Tibial nerve (tissue), 3 donors: ENCODE measurements at regions not wholly inside any gene's neighbourhood (a gene's known extent, or its start where the extent isn't known, plus 50 kb on each side); places are given as distances from the start of the nearest gene placed in this dataset.

Source experiments
- POLR2A ChIP-seq, 2 donors: fragments of 450-650 bp; IDR thresholded peaks; one replicate each; pipeline ENCODE4 v1.6.1; 2017; ENCODE audit warnings: antibody characterized with exemption in 2 of 2, mild to moderate bottlenecking in 2 of 2, moderate library complexity in 2 of 2
- TF ChIP-seq, protein P1 (sequence below), 5 experiments: fragments of 200-600 bp in 3 of 5; fragments of 450-650 bp in 2 of 5; sonication (generic) in 3 of 5; IDR thresholded peaks; one replicate each; pipeline ENCODE4 v1.5.1; 2016 to 2019; ENCODE audit warnings: antibody characterized with exemption in 5 of 5, mild to moderate bottlenecking in 3 of 5, moderate library complexity in 2 of 5

DNA sequence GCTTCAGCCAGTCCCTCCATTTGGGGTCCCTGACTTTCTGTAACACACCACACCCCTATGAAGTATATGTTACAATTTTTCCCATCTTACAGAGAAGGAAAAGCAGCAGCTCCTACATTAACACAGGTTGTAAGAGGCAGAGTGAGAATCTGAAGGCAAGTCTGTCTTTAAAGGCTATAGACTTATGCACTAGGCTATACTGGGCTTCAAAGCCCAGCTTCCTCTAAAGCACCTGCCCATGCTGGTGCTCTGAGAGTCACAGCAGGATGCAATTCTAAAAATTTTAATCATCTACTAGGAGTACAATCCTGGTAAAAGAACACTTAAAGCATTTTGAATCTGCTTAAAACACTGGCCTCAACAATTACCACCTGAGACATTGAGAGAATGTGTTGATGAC lies 113.0 kb upstream of the NLGN4Y start:
- TF ChIP-seq POLR2A (IDR thresholded peaks at IDR 0.05), result no peak
- TF ChIP-seq, protein P1, sequence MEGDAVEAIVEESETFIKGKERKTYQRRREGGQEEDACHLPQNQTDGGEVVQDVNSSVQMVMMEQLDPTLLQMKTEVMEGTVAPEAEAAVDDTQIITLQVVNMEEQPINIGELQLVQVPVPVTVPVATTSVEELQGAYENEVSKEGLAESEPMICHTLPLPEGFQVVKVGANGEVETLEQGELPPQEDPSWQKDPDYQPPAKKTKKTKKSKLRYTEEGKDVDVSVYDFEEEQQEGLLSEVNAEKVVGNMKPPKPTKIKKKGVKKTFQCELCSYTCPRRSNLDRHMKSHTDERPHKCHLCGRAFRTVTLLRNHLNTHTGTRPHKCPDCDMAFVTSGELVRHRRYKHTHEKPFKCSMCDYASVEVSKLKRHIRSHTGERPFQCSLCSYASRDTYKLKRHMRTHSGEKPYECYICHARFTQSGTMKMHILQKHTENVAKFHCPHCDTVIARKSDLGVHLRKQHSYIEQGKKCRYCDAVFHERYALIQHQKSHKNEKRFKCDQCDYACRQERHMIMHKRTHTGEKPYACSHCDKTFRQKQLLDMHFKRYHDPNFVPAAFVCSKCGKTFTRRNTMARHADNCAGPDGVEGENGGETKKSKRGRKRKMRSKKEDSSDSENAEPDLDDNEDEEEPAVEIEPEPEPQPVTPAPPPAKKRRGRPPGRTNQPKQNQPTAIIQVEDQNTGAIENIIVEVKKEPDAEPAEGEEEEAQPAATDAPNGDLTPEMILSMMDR (IDR thresholded peaks at IDR 0.05), result no peak
